H1 (cell line): ENCODE measurements at regions not wholly inside any gene's neighbourhood (a gene's known extent, or its start where the extent isn't known, plus 50 kb on each side); places are given as distances from the start of the nearest gene placed in this dataset.

Experiments
- CTCF ChIA-PET: fragments of 300-600 bp; sonication (Branson Sonifier 250); formaldehyde crosslinking; loops from one replicate; lab custom pipeline; 2021; ENCODE audit not compliant: partially characterized antibody; lab: Charles Lee
- POLR2A ChIA-PET: fragments of 300-600 bp; sonication (Branson Sonifier 250); formaldehyde crosslinking; loops from one replicate; lab custom pipeline; 2021; ENCODE audit warnings: inconsistent platforms; ENCODE audit not compliant: partially characterized antibody; lab: Charles Lee
- DNase-seq, 2 experiments: peaks; one replicate each; pipeline versions ENCODE4 v3.0.0 to v3.0.0-alpha.2; 2010 to 2022; ENCODE audit warnings: low spot score in 2 of 2, low read depth in 1 of 2, mixed read lengths in 1 of 2
- FAIRE-seq: peaks from 2 replicates; lab custom pipeline; 2011; peaks lifted over from hg19 to GRCh38; lab: Jason Lieb, UNC
- H2AFZ ChIP-seq: 2 replicates; pipeline ENCODE4 v1.8.1; 2012; ENCODE audit warnings: low read length, inconsistent platforms
- H2AK5ac ChIP-seq: 2 replicates; pipeline ENCODE4 v1.6.1; 2013; ENCODE audit warnings: low read depth, low read length
- H2BK120ac ChIP-seq: replicated peaks from 2 replicates; pipeline ENCODE3; 2013; ENCODE audit warnings: low read depth, low read length, inconsistent platforms
- H2BK12ac ChIP-seq: 2 replicates; pipeline ENCODE4 v1.6.1; 2013; ENCODE audit warnings: low read depth, low read length
- H2BK15ac ChIP-seq: 2 replicates; pipeline ENCODE4 v1.6.1; 2013; ENCODE audit warnings: low read length
- H2BK20ac ChIP-seq: 2 replicates; pipeline ENCODE4 v1.6.1; 2013; ENCODE audit warnings: low read length
- H2BK5ac ChIP-seq: 2 replicates; pipeline ENCODE4 v1.6.1; 2013; ENCODE audit warnings: low read depth, low read length
- H3K14ac ChIP-seq: 2 replicates; pipeline ENCODE4 v1.6.1; 2013; ENCODE audit warnings: inconsistent platforms; ENCODE audit not compliant: insufficient read length
- H3K18ac ChIP-seq: 2 replicates; pipeline ENCODE4 v1.6.1; 2013; ENCODE audit warnings: low read length; ENCODE audit errors: extremely low read depth
- H3K23ac ChIP-seq: 2 replicates; pipeline ENCODE4 v1.6.1; 2013; ENCODE audit warnings: inconsistent platforms; ENCODE audit not compliant: insufficient read length
- H3K23me2 ChIP-seq: 2 replicates; pipeline ENCODE4 v1.6.1; 2013; ENCODE audit warnings: low read depth, low read length
- H3K27ac ChIP-seq: 2 replicates; pipeline ENCODE4 v1.6.1; 2011; ENCODE audit warnings: low read depth, low read length, inconsistent platforms
- H3K27me3 ChIP-seq, 4 experiments: replicated peaks in 1 of 4; 1 replicate in 1 of 4; 2 replicates in 3 of 4; pipeline versions ENCODE4 v1.6.1 to v1.8.1; 2011 to 2013; ENCODE audit warnings: low read length in 3 of 4, mild to moderate bottlenecking in 3 of 4, inconsistent platforms in 2 of 4, mixed read lengths in 2 of 4, moderate library complexity in 1 of 4; ENCODE audit not compliant: control insufficient read depth in 3 of 4, insufficient read depth in 3 of 4; ENCODE audit errors: extremely low read depth in 1 of 4
- H3K36me3 ChIP-seq, 4 experiments: 2 replicates each; pipeline versions ENCODE4 v1.6.1 to v1.8.1; 2011 to 2013; ENCODE audit warnings: mild to moderate bottlenecking in 4 of 4, low read length in 3 of 4, moderate library complexity in 2 of 4, control low read depth in 1 of 4, inconsistent platforms in 1 of 4; ENCODE audit not compliant: insufficient read depth in 4 of 4, control insufficient read depth in 2 of 4
- H3K4ac ChIP-seq: replicated peaks from 2 replicates; pipeline ENCODE3; 2013; ENCODE audit warnings: low read length, low read depth, mixed read lengths, inconsistent platforms; ENCODE audit not compliant: insufficient read length
- H3K4me1 ChIP-seq, 4 experiments: replicated peaks in 1 of 4; 1 replicate in 1 of 4; 2 replicates in 3 of 4; pipeline versions ENCODE4 v1.6.1 to v1.8.1; 2011 to 2013; ENCODE audit warnings: low read length in 3 of 4, inconsistent platforms in 2 of 4, mixed read lengths in 1 of 4; ENCODE audit not compliant: insufficient read depth in 4 of 4, control insufficient read depth in 3 of 4
- H3K4me2 ChIP-seq, 2 experiments: 2 replicates each; pipeline versions ENCODE4 v1.6.1 to v1.8.1; 2011 to 2013; ENCODE audit warnings: low read depth in 2 of 2, low read length in 2 of 2, control low read depth in 1 of 2, inconsistent platforms in 1 of 2, mild to moderate bottlenecking in 1 of 2; ENCODE audit not compliant: insufficient read depth in 1 of 2
- H3K4me3 ChIP-seq, 4 experiments: fragments of 200-600, 300-600 bp in 1 of 4; sonication (generic), shearing (Covaris generic), sonication (Bioruptor Twin) in 1 of 4; 2 replicates each; pipeline versions ENCODE4 v1.5.1 to v1.8.1; 2011 to 2016; ENCODE audit warnings: low read length in 4 of 4, low read depth in 3 of 4, control low read depth in 2 of 4, inconsistent platforms in 2 of 4, mild to moderate bottlenecking in 2 of 4, mixed read lengths in 1 of 4, moderate library complexity in 1 of 4; ENCODE audit not compliant: insufficient read depth in 2 of 4; ENCODE audit errors: extremely low read depth in 1 of 4
- H3K56ac ChIP-seq: replicated peaks from 2 replicates; pipeline ENCODE3; 2013; ENCODE audit warnings: low read depth, mild to moderate bottlenecking, mixed read lengths, low read length, inconsistent platforms; ENCODE audit not compliant: insufficient read length
- H3K79me1 ChIP-seq: 2 replicates; pipeline ENCODE4 v1.6.1; 2013; ENCODE audit warnings: low read depth, low read length, control low read depth
- H3K79me2 ChIP-seq, 2 experiments: 2 replicates each; pipeline versions ENCODE4 v1.6.1 to v1.8.1; 2012 to 2013; ENCODE audit warnings: low read length in 2 of 2, mild to moderate bottlenecking in 2 of 2, inconsistent platforms in 1 of 2; ENCODE audit not compliant: insufficient read depth in 2 of 2, control insufficient read depth in 1 of 2
- H3K9ac ChIP-seq, 4 experiments: replicated peaks in 1 of 4; 1 replicate in 1 of 4; 2 replicates in 3 of 4; pipeline versions ENCODE4 v1.6.1 to v1.8.1; 2011 to 2013; ENCODE audit warnings: low read depth in 3 of 4, low read length in 3 of 4, control low read depth in 2 of 4, mild to moderate bottlenecking in 2 of 4, moderate library complexity in 2 of 4, inconsistent platforms in 1 of 4; ENCODE audit errors: extremely low read depth in 1 of 4
- H3K9me3 ChIP-seq, 2 experiments: 2 replicates each; pipeline versions ENCODE4 v1.6.1 to v1.8.1; 2012 to 2013; ENCODE audit warnings: mild to moderate bottlenecking in 2 of 2, moderate library complexity in 2 of 2, control low read depth in 1 of 2, inconsistent platforms in 1 of 2, low read depth in 1 of 2, low read length in 1 of 2, mixed read lengths in 1 of 2; ENCODE audit not compliant: insufficient read depth in 2 of 2
- H4K20me1 ChIP-seq, 2 experiments: replicated peaks in 1 of 2; 2 replicates each; pipeline versions ENCODE3 to v1.8.1; 2011 to 2013; ENCODE audit warnings: inconsistent platforms in 2 of 2, low read length in 2 of 2, mild to moderate bottlenecking in 1 of 2; ENCODE audit not compliant: insufficient read depth in 2 of 2, control insufficient read depth in 1 of 2
- H4K5ac ChIP-seq: 2 replicates; pipeline ENCODE4 v1.6.1; 2013; ENCODE audit warnings: low read length, low read depth, mixed read lengths, inconsistent platforms; ENCODE audit not compliant: insufficient read length
- H4K8ac ChIP-seq: 2 replicates; pipeline ENCODE4 v1.8.0; 2013; ENCODE audit warnings: mild to moderate bottlenecking, moderate library complexity, low read length, inconsistent platforms; ENCODE audit not compliant: insufficient read depth; ENCODE audit errors: extremely low read depth
- H4K91ac ChIP-seq: replicated peaks from 2 replicates; pipeline ENCODE3; 2013; ENCODE audit warnings: low read length, mixed read lengths, inconsistent platforms; ENCODE audit not compliant: insufficient read length
- ASH2L ChIP-seq: fragments of 200-600, 300-600 bp; sonication (generic); IDR thresholded peaks from one replicate; pipeline ENCODE4 v1.7.1; 2017; ENCODE audit warnings: low read length
- BRCA1 ChIP-seq: IDR thresholded peaks from 2 replicates; pipeline ENCODE4 v1.6.1; 2012; ENCODE audit warnings: low read depth, low read length, improper control_type of control experiment
- CBX5 ChIP-seq: fragments of 300-800, 300-1000 bp; sonication (generic); IDR thresholded peaks from 2 replicates; pipeline ENCODE4 v1.7.1; 2016; ENCODE audit warnings: antibody characterized with exemption, low read length, low read depth
- GTF2F1 ChIP-seq: IDR thresholded peaks from 2 replicates; pipeline ENCODE4 v1.6.1; 2012; ENCODE audit warnings: low read depth, low read length, improper control_type of control experiment, borderline replicate concordance
- KDM1A ChIP-seq: fragments of 200-600, 300-600 bp; sonication (generic); IDR thresholded peaks from 2 replicates; pipeline ENCODE4 v1.7.1; 2016; ENCODE audit warnings: mild to moderate bottlenecking, low read length, borderline replicate concordance
- POU5F1 ChIP-seq: IDR thresholded peaks from 2 replicates; pipeline ENCODE4 v1.6.1; 2011; ENCODE audit warnings: low read depth, mild to moderate bottlenecking, low read length, moderate library complexity
- RNF2 ChIP-seq: fragments of 200-900, 300-1000 bp; sonication (generic); IDR thresholded peaks from 2 replicates; pipeline ENCODE4 v1.7.1; 2016; ENCODE audit warnings: borderline replicate concordance, low read depth, mild to moderate bottlenecking, antibody characterized with exemption, low read length; ENCODE audit not compliant: poor library complexity, severe bottlenecking; ENCODE audit errors: missing control alignments
- SAP30 ChIP-seq: fragments of 300-600 bp; sonication (generic); IDR thresholded peaks from 2 replicates; pipeline ENCODE4 v1.7.1; 2012; ENCODE audit warnings: low read length, moderate library complexity, mild to moderate bottlenecking, inconsistent platforms; ENCODE audit not compliant: insufficient read depth, insufficient replicate concordance
- SIN3A ChIP-seq, 2 experiments: IDR thresholded peaks in 1 of 2; conservative IDR thresholded peaks in 1 of 2; 2 replicates each; pipeline ENCODE4 v1.6.1; 2011 to 2012; ENCODE audit warnings: low read length in 2 of 2, improper control_type of control experiment in 1 of 2, low read depth in 1 of 2, mild to moderate bottlenecking in 1 of 2
- WGBS, 2 experiments: shearing (Covaris generic) in 1 of 2; methylation state at CpG; one replicate each; pipeline versions ENCODE4 v1.1.6 to v1.1.7; 2013 to 2015; ENCODE audit warnings: low lambda C conversion rate in 2 of 2, mixed read lengths in 2 of 2, inconsistent platforms in 1 of 2, low coverage in 1 of 2, missing lambda C conversion rate in 1 of 2; ENCODE audit not compliant: insufficient replicate concordance in 2 of 2, insufficient coverage in 1 of 2, insufficient read length in 1 of 2; ENCODE audit errors: extremely low coverage in 1 of 2, missing lambda C conversion rate in 1 of 2; 5-methylcytosine and 5-hydroxymethylcytosine counted together
- TF ChIP-seq, protein P1 (sequence below), 3 experiments: IDR thresholded peaks; 1 replicate in 2 of 3; 2 replicates in 1 of 3; pipeline versions ENCODE4 v1.5.1 to v1.6.1; 2011; ENCODE audit warnings: low read length in 3 of 3, mild to moderate bottlenecking in 3 of 3, inconsistent platforms in 2 of 3, low read depth in 1 of 3, moderate library complexity in 1 of 3; ENCODE audit not compliant: insufficient read depth in 1 of 3; ENCODE audit errors: control extremely low read depth in 1 of 3
- TF ChIP-seq, protein P2 (sequence below): IDR thresholded peaks from 2 replicates; pipeline ENCODE4 v1.6.1; 2011; ENCODE audit warnings: low read depth, mild to moderate bottlenecking, low read length; ENCODE audit not compliant: insufficient read depth

DNA sequence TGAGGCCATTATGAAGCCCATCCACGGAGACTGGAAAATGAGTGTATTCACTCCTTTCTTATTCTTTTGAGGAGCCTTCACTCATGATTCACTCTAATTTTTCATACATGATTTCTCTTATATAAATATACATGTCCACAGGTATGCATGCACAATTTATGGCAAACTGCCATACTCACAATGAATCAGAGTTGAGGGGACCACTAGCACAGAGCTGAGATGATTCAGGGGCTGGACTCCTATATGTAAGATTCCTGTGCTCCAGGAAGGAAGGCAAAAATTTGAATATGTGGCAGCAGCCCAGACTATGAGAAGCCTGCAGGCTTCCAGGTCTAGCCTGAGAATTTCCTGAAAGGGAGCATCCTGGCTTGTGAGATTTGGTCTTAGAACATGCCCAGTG lies 484.6 kb downstream of the PRELID2 start:
- Histone ChIP-seq H4K91ac (no peak overlapping the region), H4K8ac (no peak overlapping the region), H3K56ac (no peak overlapping the region), H3K9me3 (no peaks in the 10 kb centered on the region), H3K23me2 (no peaks in the 10 kb centered on the region), H3K4me1 (no peaks in the 10 kb centered on the region), H3K79me2 (no peaks in the 10 kb centered on the region), H3K4ac (no peak overlapping the region), H2AFZ (no peak overlapping the region), H3K4me2 (no peak overlapping the region), H2BK5ac (no peak overlapping the region), H2BK12ac (no peak overlapping the region), H2AK5ac (no peak overlapping the region), H3K4me3 (no peak overlapping the region), H4K20me1 (no peaks in the 10 kb centered on the region), H3K23ac (no peak overlapping the region), H2BK15ac (no peak overlapping the region), H3K9ac (no peak overlapping the region), H4K5ac (no peak overlapping the region), H2BK20ac (no peak overlapping the region), H3K18ac (no peak overlapping the region), H2BK120ac (no peak overlapping the region), H3K79me1 (no peaks in the 10 kb centered on the region), H3K27ac (no peak overlapping the region), H3K36me3 (no peaks in the 10 kb centered on the region), H3K14ac (no peak overlapping the region), H3K27me3 (no peaks in the 10 kb centered on the region)
- no peak for DNase-seq
- FAIRE-seq = no peak
- ChIA-PET POLR2A (no interaction called here), CTCF (no interaction called here)
- 93% methylated on average over 1 of the region's 1 CpG; no CpG with 5 or more reads in 1 of the 2 experiments for WGBS, 2 experiments
- TF ChIP-seq RNF2 (no peak), CBX5 (no peak), SIN3A (conservative IDR thresholded peaks at IDR 0.05 in 1 of 2, IDR thresholded peaks at IDR 0.05 in 1 of 2; ENCODE audit: low read depth in 1 of 2, low read length in 2 of 2) (no peak), POU5F1 (no peak), BRCA1 (no peak), ASH2L (no peak), GTF2F1 (no peak), KDM1A (no peak), SAP30 (no peak)
- TF ChIP-seq, protein P1, sequence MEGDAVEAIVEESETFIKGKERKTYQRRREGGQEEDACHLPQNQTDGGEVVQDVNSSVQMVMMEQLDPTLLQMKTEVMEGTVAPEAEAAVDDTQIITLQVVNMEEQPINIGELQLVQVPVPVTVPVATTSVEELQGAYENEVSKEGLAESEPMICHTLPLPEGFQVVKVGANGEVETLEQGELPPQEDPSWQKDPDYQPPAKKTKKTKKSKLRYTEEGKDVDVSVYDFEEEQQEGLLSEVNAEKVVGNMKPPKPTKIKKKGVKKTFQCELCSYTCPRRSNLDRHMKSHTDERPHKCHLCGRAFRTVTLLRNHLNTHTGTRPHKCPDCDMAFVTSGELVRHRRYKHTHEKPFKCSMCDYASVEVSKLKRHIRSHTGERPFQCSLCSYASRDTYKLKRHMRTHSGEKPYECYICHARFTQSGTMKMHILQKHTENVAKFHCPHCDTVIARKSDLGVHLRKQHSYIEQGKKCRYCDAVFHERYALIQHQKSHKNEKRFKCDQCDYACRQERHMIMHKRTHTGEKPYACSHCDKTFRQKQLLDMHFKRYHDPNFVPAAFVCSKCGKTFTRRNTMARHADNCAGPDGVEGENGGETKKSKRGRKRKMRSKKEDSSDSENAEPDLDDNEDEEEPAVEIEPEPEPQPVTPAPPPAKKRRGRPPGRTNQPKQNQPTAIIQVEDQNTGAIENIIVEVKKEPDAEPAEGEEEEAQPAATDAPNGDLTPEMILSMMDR (IDR thresholded peaks at IDR 0.05; ENCODE audit: control extremely low read depth in 1 of 3, insufficient read depth in 1 of 3, low read depth in 1 of 3, low read length in 3 of 3) = no peak
- TF ChIP-seq, protein P2, sequence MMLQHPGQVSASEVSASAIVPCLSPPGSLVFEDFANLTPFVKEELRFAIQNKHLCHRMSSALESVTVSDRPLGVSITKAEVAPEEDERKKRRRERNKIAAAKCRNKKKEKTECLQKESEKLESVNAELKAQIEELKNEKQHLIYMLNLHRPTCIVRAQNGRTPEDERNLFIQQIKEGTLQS = no peak
